MM.1S (cell line): ENCODE measurements at regions not wholly inside any gene's neighbourhood (a gene's known extent, or its start where the extent isn't known, plus 50 kb on each side); places are given as distances from the start of the nearest gene placed in this dataset.
"Not testable (repeated sequence)": the region's sequence is repeated elsewhere in the genome, so short reads cannot be mapped to it uniquely, and the experiment has no call there.

Source experiments
- DNase-seq: peaks from one replicate; pipeline ENCODE4 v3.0.0-alpha.2; 2015
- H2AFZ ChIP-seq: fragments of 300-600 bp; sonication (generic); 2 replicates; pipeline ENCODE4 v1.6.0; 2016; ENCODE audit warnings: antibody characterized with exemption, low read length
- H3F3A ChIP-seq: fragments of 300-600 bp; sonication (generic); 2 replicates; pipeline ENCODE4 v1.6.1; 2016; ENCODE audit warnings: mild to moderate bottlenecking, antibody characterized with exemption, low read length, moderate library complexity, mixed read lengths; ENCODE audit not compliant: insufficient read depth
- H3K27ac ChIP-seq: fragments of 300-600 bp; sonication (generic); 2 replicates; pipeline ENCODE4 v1.5.1; 2016; ENCODE audit warnings: mild to moderate bottlenecking, low read length
- H3K27me3 ChIP-seq: fragments of 300-600 bp; sonication (generic); replicated peaks from 2 replicates; pipeline ENCODE4 v1.6.0; 2016; ENCODE audit warnings: low read length; ENCODE audit not compliant: insufficient read depth
- H3K36me3 ChIP-seq: fragments of 300-600 bp; sonication (generic); replicated peaks from 2 replicates; pipeline ENCODE4 v1.6.1; 2016; ENCODE audit warnings: mild to moderate bottlenecking, low read length, mixed read lengths; ENCODE audit not compliant: insufficient read depth
- H3K4me1 ChIP-seq: fragments of 300-600 bp; sonication (generic); 2 replicates; pipeline ENCODE4 v1.6.1; 2016; ENCODE audit warnings: low read length, mixed read lengths
- H3K4me2 ChIP-seq: fragments of 300-600 bp; sonication (generic); 2 replicates; pipeline ENCODE4 v1.6.0; 2016; ENCODE audit warnings: low read depth, low read length
- H3K4me3 ChIP-seq: fragments of 300-600 bp; sonication (generic); 2 replicates; pipeline ENCODE4 v1.5.1; 2016; ENCODE audit warnings: low read length, mixed read lengths
- H3K79me2 ChIP-seq: fragments of 300-600 bp; sonication (generic); 2 replicates; pipeline ENCODE4 v1.6.1; 2016; ENCODE audit warnings: mixed run types, low read length, mixed read lengths
- H3K9ac ChIP-seq: fragments of 300-600 bp; sonication (generic); 2 replicates; pipeline ENCODE4 v1.6.1; 2016; ENCODE audit warnings: low read length, mixed read lengths
- H3K9me2 ChIP-seq: fragments of 300-600 bp; sonication (generic); replicated peaks from 2 replicates; pipeline ENCODE4 v1.6.1; 2016; ENCODE audit warnings: mild to moderate bottlenecking, low read length, mixed read lengths; ENCODE audit not compliant: insufficient read depth
- H3K9me3 ChIP-seq: fragments of 300-600 bp; sonication (generic); replicated peaks from 2 replicates; pipeline ENCODE4 v1.6.1; 2016; ENCODE audit warnings: mild to moderate bottlenecking, low read length, mixed read lengths; ENCODE audit not compliant: insufficient read depth
- H4K20me1 ChIP-seq: fragments of 300-600 bp; sonication (generic); 2 replicates; pipeline ENCODE4 v1.6.1; 2016; ENCODE audit warnings: mild to moderate bottlenecking, low read length, moderate library complexity, mixed read lengths; ENCODE audit not compliant: insufficient read depth
- EZH2 ChIP-seq: fragments of 300-600 bp; sonication (generic); optimal IDR thresholded peaks from 2 replicates; pipeline ENCODE3; 2017; ENCODE audit warnings: low read depth, mild to moderate bottlenecking, antibody characterized with exemption, low read length, mixed read lengths
- EZH2phosphoT487 ChIP-seq: fragments of 300-600 bp; sonication (generic); IDR thresholded peaks from 2 replicates; pipeline ENCODE4 v1.6.1; 2018; ENCODE audit warnings: antibody characterized with exemption, low read length
- TF ChIP-seq, protein P1 (sequence below): fragments of 300-600 bp; sonication (generic); IDR thresholded peaks from 2 replicates; pipeline ENCODE4 v1.5.1; 2016; ENCODE audit warnings: antibody characterized with exemption, low read length, mixed read lengths

DNA sequence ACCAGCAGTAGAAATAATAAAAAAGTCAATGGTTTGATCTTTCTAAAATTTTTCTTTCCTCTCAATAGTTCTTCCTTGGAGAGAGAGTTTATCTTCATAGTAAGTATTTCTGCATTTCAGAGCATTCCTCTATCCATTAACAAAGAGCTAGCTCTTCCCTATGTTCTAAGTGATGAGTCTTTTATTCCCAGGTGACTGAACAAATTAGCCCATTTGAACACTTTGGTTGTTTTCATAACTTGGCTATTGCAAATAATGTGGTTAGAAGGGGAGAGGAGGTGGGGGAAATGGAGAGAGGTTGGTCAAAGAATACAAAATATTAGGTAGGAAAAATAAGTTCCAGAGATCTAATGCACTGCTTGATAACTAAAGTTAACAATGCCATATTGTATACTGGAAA, 598.9 kb downstream of the KCNT2 start:
- Histone ChIP-seq H3K27ac (no peak overlapping the region), H4K20me1 (no peaks in the 10 kb centered on the region), H3K9me2 (no peaks in the 10 kb centered on the region), H3K4me3 (no peak overlapping the region), H3K36me3 (no peaks in the 10 kb centered on the region), H3K4me2 (no peak overlapping the region), H3K4me1 (no peaks in the 10 kb centered on the region), H3F3A (no peaks in the 10 kb centered on the region), H2AFZ (no peak overlapping the region), H3K27me3 (no peaks in the 10 kb centered on the region), H3K9me3 (no peaks in the 10 kb centered on the region), H3K9ac (no peak overlapping the region), H3K79me2 (no peaks in the 10 kb centered on the region)
- TF ChIP-seq, protein P1, sequence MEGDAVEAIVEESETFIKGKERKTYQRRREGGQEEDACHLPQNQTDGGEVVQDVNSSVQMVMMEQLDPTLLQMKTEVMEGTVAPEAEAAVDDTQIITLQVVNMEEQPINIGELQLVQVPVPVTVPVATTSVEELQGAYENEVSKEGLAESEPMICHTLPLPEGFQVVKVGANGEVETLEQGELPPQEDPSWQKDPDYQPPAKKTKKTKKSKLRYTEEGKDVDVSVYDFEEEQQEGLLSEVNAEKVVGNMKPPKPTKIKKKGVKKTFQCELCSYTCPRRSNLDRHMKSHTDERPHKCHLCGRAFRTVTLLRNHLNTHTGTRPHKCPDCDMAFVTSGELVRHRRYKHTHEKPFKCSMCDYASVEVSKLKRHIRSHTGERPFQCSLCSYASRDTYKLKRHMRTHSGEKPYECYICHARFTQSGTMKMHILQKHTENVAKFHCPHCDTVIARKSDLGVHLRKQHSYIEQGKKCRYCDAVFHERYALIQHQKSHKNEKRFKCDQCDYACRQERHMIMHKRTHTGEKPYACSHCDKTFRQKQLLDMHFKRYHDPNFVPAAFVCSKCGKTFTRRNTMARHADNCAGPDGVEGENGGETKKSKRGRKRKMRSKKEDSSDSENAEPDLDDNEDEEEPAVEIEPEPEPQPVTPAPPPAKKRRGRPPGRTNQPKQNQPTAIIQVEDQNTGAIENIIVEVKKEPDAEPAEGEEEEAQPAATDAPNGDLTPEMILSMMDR, result no peak
- TF ChIP-seq EZH2phosphoT487 (no peak), EZH2 (no peak)
- no peak for DNase-seq

DNA sequence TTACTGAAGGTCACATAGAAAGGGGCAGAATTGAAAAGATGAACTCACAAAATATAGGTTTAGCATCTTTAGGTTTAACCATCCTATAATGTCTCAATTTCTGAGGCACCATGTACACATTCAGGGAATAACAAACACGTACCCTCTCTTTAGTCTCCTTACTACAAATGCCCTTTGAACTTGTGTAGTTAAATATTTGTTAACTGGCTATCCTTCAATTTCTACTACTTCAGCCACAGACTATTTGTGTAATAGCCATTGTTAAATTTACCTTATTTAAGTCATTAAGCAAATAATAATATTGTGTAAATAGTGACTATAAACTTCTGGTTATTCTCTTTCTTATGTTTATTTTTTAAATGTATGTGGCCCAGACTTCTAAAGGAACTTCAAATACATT, 600.5 kb downstream of the KCNT2 start:
- Histone ChIP-seq H3K79me2 (no peaks in the 10 kb centered on the region), H4K20me1 (no peaks in the 10 kb centered on the region), H3K9me3 (no peaks in the 10 kb centered on the region), H3K4me2 (no peak overlapping the region), H3K9me2 (no peaks in the 10 kb centered on the region), H3K9ac (no peak overlapping the region), H3K4me3 (no peak overlapping the region), H3K27me3 (no peaks in the 10 kb centered on the region), H3K4me1 (no peaks in the 10 kb centered on the region), H3K36me3 (no peaks in the 10 kb centered on the region), H3F3A (no peaks in the 10 kb centered on the region), H2AFZ (no peak overlapping the region), H3K27ac (no peak overlapping the region)
- TF ChIP-seq, protein P1, result no peak
- TF ChIP-seq EZH2phosphoT487 (no peak), EZH2 (no peak)
- no peak for DNase-seq

DNA sequence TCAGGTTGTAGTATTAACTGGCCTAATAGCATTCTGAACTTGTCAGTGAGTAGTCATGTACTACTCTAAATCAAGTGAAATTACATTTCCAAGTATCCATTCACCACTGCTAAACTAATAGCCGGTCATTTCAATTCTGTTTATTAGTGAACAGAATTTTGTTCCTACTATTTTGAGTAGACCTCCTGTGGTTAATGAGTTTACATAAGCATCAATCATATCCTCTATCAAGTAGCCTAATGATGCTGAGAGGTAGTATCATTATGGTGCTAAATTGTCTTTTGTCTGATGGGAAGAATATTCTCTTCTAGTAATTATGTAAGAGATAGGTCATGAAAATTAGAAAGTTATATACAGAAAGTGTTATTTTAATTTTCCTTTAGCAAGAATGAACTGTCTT, 602.8 kb downstream of the KCNT2 start:
- no peaks in the 10 kb centered on the region for H3K9me3 ChIP-seq
- H4K20me1 ChIP-seq, result no peaks in the 10 kb centered on the region
- no peaks in the 10 kb centered on the region for H3K36me3 ChIP-seq
- H3K9me2 ChIP-seq, result no peaks in the 10 kb centered on the region
- H3K4me2 ChIP-seq, result no peak overlapping the region
- no peaks in the 10 kb centered on the region for H3K79me2 ChIP-seq
- H3K4me1 ChIP-seq, result no peaks in the 10 kb centered on the region
- no peaks in the 10 kb centered on the region for H3K27me3 ChIP-seq
- H3K4me3 ChIP-seq, result no peak overlapping the region
- DNase-seq, result no peak
- H3K9ac ChIP-seq, result no peak overlapping the region
- no peaks in the 10 kb centered on the region for H3F3A ChIP-seq
- no peak overlapping the region for H3K27ac ChIP-seq
- no peak overlapping the region for H2AFZ ChIP-seq
- TF ChIP-seq EZH2 (no peak), EZH2phosphoT487 (no peak)
- TF ChIP-seq, protein P1, result no peak

DNA sequence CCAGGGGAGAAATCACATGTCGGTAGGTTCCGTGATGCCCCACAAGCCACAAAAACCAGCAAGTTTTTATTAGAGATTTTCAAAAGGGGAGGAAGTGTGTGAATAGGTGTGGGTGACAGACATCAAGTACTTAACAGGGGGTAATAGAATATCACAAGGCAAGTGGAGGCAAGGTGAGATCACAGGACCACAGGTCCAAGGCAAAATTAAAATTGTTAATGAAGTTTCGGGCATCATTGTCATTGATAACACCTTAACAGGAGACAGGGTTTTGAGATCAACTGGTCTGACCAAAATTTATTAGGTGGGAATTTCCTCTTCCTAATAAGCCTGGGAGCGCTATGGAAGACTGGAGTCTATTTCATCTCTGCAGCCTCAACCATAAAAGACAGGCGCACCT, 603.9 kb downstream of the KCNT2 start:
- not testable (repeated sequence) for H3K27ac ChIP-seq, H2AFZ ChIP-seq, DNase-seq, H3K79me2 ChIP-seq, H3K9me2 ChIP-seq, H3F3A ChIP-seq, H4K20me1 ChIP-seq, H3K4me3 ChIP-seq, H3K9me3 ChIP-seq, H3K9ac ChIP-seq, H3K36me3 ChIP-seq, H3K27me3 ChIP-seq, H3K4me1 ChIP-seq, H3K4me2 ChIP-seq
